GM12878 (cell line): ENCODE measurements at regions not wholly inside any gene's neighbourhood (a gene's known extent, or its start where the extent isn't known, plus 50 kb on each side); places are given as distances from the start of the nearest gene placed in this dataset.

ENCODE experiments used
- ATAC-seq: fragments of 200-7000 bp; cut with Tn5 transposase; 3 replicates; pipeline ENCODE4 v1.9.1; 2020; ENCODE audit warnings: mild to moderate bottlenecking, moderate library complexity
- BruUV-seq: library from RNA; stranded (reverse); fragments of 400-500 nt; replicated peaks from 2 replicates; lab custom pipeline; 2021; lab: Mats Ljungman, UMichigan
- CTCF ChIA-PET: fragments of 300-600 bp; sonication (Branson Sonifier 250); formaldehyde crosslinking; extraction: SDS; loops from one replicate; lab custom pipeline; 2021; ENCODE audit warnings: inconsistent platforms; lab: Yijun Ruan, JAX
- POLR2A ChIA-PET: fragments of 350-600 bp; formaldehyde crosslinking; extraction: SDS; loops from one replicate; lab custom pipeline; 2021; ENCODE audit warnings: inconsistent platforms; lab: Charles Lee
- RAD21 ChIA-PET: fragments of 300-600 bp; sonication (Branson Sonifier 250); formaldehyde crosslinking; loops from one replicate; lab custom pipeline; 2023; ENCODE audit warnings: antibody characterized with exemption; ENCODE audit not compliant: unreplicated experiment; lab: Charles Lee
- SMC1A ChIA-PET: fragments of 300-600 bp; sonication (Branson Sonifier 250); formaldehyde crosslinking; loops from one replicate; lab custom pipeline; 2023; ENCODE audit not compliant: unreplicated experiment, uncharacterized antibody; lab: Charles Lee
- DNase-seq: peaks from one replicate; pipeline ENCODE4 v3.0.0-alpha.2; 2011; ENCODE audit warnings: low read depth, low spot score
- FAIRE-seq: peaks from 3 replicates; lab custom pipeline; 2011; peaks lifted over from hg19 to GRCh38; lab: Jason Lieb, UNC
- H2AFZ ChIP-seq: 2 replicates; pipeline ENCODE4 v1.6.0; 2011; ENCODE audit warnings: low read depth, low read length, control low read depth; ENCODE audit not compliant: control insufficient read depth
- H3K27ac ChIP-seq: 2 replicates; pipeline ENCODE4 v1.5.1; 2011; ENCODE audit warnings: control low read depth; ENCODE audit not compliant: control insufficient read depth, insufficient read depth
- H3K27me3 ChIP-seq, 2 experiments: replicated peaks in 1 of 2; 2 replicates each; pipeline versions ENCODE4 v1.6.0 to v1.6.1; 2011; ENCODE audit warnings: low read length in 1 of 2; ENCODE audit not compliant: control insufficient read depth in 2 of 2, insufficient read depth in 2 of 2
- H3K36me3 ChIP-seq, 2 experiments: 2 replicates each; pipeline ENCODE4 v1.5.1; 2011; ENCODE audit warnings: low read length in 1 of 2; ENCODE audit not compliant: control insufficient read depth in 2 of 2, insufficient read depth in 2 of 2
- H3K4me1 ChIP-seq: 2 replicates; pipeline ENCODE4 v1.6.1; 2011; ENCODE audit warnings: mild to moderate bottlenecking, low read length, moderate library complexity, mixed read lengths; ENCODE audit not compliant: control insufficient read depth, insufficient read depth
- H3K4me2 ChIP-seq: 2 replicates; pipeline ENCODE4 v1.6.0; 2011; ENCODE audit warnings: control low read depth; ENCODE audit not compliant: control insufficient read depth, insufficient read depth
- H3K4me3 ChIP-seq: fragments of 200-600 bp; sonication (generic); 2 replicates; pipeline ENCODE4 v1.5.1; 2016
- H3K79me2 ChIP-seq: 2 replicates; pipeline ENCODE4 v1.6.0; 2011; ENCODE audit warnings: low read length; ENCODE audit not compliant: control insufficient read depth, insufficient read depth
- H3K9ac ChIP-seq: 2 replicates; pipeline ENCODE4 v1.8.0; 2011; ENCODE audit warnings: low read length, control low read depth, mixed read lengths; ENCODE audit not compliant: control insufficient read depth, insufficient read depth
- H3K9me3 ChIP-seq: replicated peaks from 3 replicates; pipeline ENCODE4 v1.5.1; 2011; ENCODE audit warnings: mild to moderate bottlenecking, low read length; ENCODE audit not compliant: control insufficient read depth, insufficient read depth
- H4K20me1 ChIP-seq: 2 replicates; pipeline ENCODE4 v1.6.0; 2011; ENCODE audit not compliant: control insufficient read depth, insufficient read depth
- BHLHE40 ChIP-seq, 2 experiments: fragments of 450-650 bp in 1 of 2; IDR thresholded peaks; 2 replicates each; pipeline ENCODE4 v1.6.1; 2011 to 2017; ENCODE audit warnings: low read depth in 2 of 2, borderline replicate concordance in 1 of 2, improper control_type of control experiment in 1 of 2, low read length in 1 of 2, mild to moderate bottlenecking in 1 of 2
- CEBPB ChIP-seq, 2 experiments: fragments of 150-350 bp in 1 of 2; IDR thresholded peaks; 2 replicates each; pipeline ENCODE4 v1.6.1; 2012 to 2014; ENCODE audit warnings: low read depth in 2 of 2, low read length in 2 of 2, borderline replicate concordance in 1 of 2, inconsistent platforms in 1 of 2
- CEBPZ ChIP-seq: fragments of 150-350 bp; IDR thresholded peaks from 2 replicates; pipeline ENCODE4 v1.6.1; 2016; ENCODE audit warnings: low read depth, low read length
- CREB1 ChIP-seq: IDR thresholded peaks from 2 replicates; pipeline ENCODE4 v1.6.1; 2012; ENCODE audit warnings: low read depth, mild to moderate bottlenecking, inconsistent platforms
- FOXM1 ChIP-seq: IDR thresholded peaks from 2 replicates; pipeline ENCODE4 v1.6.1; 2012; ENCODE audit warnings: low read depth, mild to moderate bottlenecking, inconsistent platforms, low read length, moderate library complexity
- JUNB ChIP-seq: IDR thresholded peaks from 2 replicates; pipeline ENCODE4 v1.6.1; 2016; ENCODE audit warnings: antibody characterized with exemption, mild to moderate bottlenecking
- JUND ChIP-seq: IDR thresholded peaks from 2 replicates; pipeline ENCODE4 v1.6.1; 2012; ENCODE audit warnings: low read depth, mild to moderate bottlenecking, low read length, improper control_type of control experiment, moderate library complexity
- KAT2A ChIP-seq: conservative IDR thresholded peaks from 2 replicates; pipeline ENCODE4 v1.6.1; 2011; ENCODE audit warnings: low read depth, low read length; ENCODE audit not compliant: control insufficient read depth
- MEF2A ChIP-seq: IDR thresholded peaks from 2 replicates; pipeline ENCODE4 v1.6.1; 2011; ENCODE audit warnings: low read depth, mild to moderate bottlenecking, low read length, moderate library complexity; ENCODE audit not compliant: insufficient read depth
- MXI1 ChIP-seq: fragments of 150-350 bp; IDR thresholded peaks from 2 replicates; pipeline ENCODE4 v1.6.1; 2011; ENCODE audit warnings: low read depth, mild to moderate bottlenecking, inconsistent platforms, low read length, improper control_type of control experiment
- MYB ChIP-seq: fragments of 150-350 bp; IDR thresholded peaks from 2 replicates; pipeline ENCODE4 v1.6.1; 2014; ENCODE audit warnings: mild to moderate bottlenecking, low read depth, low read length, borderline replicate concordance
- PML ChIP-seq: IDR thresholded peaks from 2 replicates; pipeline ENCODE4 v1.6.1; 2012; ENCODE audit warnings: low read length, inconsistent platforms
- SKIL ChIP-seq: fragments of 450-650 bp; IDR thresholded peaks from 2 replicates; pipeline ENCODE4 v1.6.1; 2017; ENCODE audit warnings: mild to moderate bottlenecking, low read depth, inconsistent platforms; ENCODE audit not compliant: poor library complexity, severe bottlenecking
- SREBF1 ChIP-seq: IDR thresholded peaks from 2 replicates; pipeline ENCODE4 v1.6.1; 2012; ENCODE audit warnings: mild to moderate bottlenecking, low read length
- TBL1XR1 ChIP-seq: IDR thresholded peaks from 2 replicates; pipeline ENCODE4 v1.6.1; 2012; ENCODE audit warnings: low read depth, low read length, improper control_type of control experiment
- ZBTB4 ChIP-seq: fragments of 450-650 bp; formaldehyde crosslinking; IDR thresholded peaks from 2 replicates; pipeline ENCODE4 v1.4.0; 2022; ENCODE audit warnings: mild to moderate bottlenecking, moderate library complexity
- ZNF384 ChIP-seq: IDR thresholded peaks from 2 replicates; pipeline ENCODE4 v1.6.1; 2012; ENCODE audit warnings: low read depth, mild to moderate bottlenecking, low read length, improper control_type of control experiment, borderline replicate concordance
- WGBS: methylation state at CpG from one replicate; pipeline ENCODE4 v1.1.6; 2016; ENCODE audit warnings: low lambda C conversion rate; ENCODE audit not compliant: insufficient replicate concordance, insufficient coverage; ENCODE audit errors: missing lambda C conversion rate; 5-methylcytosine and 5-hydroxymethylcytosine counted together
- in situ Hi-C: fragments of 300-500 bp; cut with MboI; formaldehyde crosslinking; loops from 9 replicates; pipeline ENCODE4 v1.14.3; 2018; ENCODE audit warnings: mixed read lengths
- intact Hi-C: fragments of 100-400 bp; cut with micrococcal nuclease; formaldehyde crosslinking; loops from one replicate; pipeline ENCODE4 v1.14.2; 2022; ENCODE audit not compliant: unreplicated experiment

- Histone ChIP-seq H3K79me2 (no peaks in the 10 kb centered on the region), H3K9ac (no peak overlapping the region), H3K27ac (no peak overlapping the region), H3K4me2 (no peak overlapping the region), H3K27me3 (no peaks in the 10 kb centered on the region), H3K4me3 (no peak overlapping the region), H3K36me3 (no peaks in the 10 kb centered on the region), H2AFZ (no peak overlapping the region), H3K4me1 (no peaks in the 10 kb centered on the region), H4K20me1 (no peaks in the 10 kb centered on the region), H3K9me3 (no peaks in the 10 kb centered on the region; the same call in 2 of the 3 replicates)
- FAIRE-seq (no peak), ATAC-seq (no peak), DNase-seq (no peak)
- ChIA-PET RAD21 (no interaction called here), SMC1A (no interaction called here), CTCF (no interaction called here), POLR2A (no interaction called here)
- intact Hi-C loops (no loop called here), in situ Hi-C loops (no loop called here)
- WGBS, result 9% methylated on average over 3 of the region's 3 CpGs
- BruUV-seq, result no TSS peak
- TF ChIP-seq BHLHE40 (IDR thresholded peaks at IDR 0.05; ENCODE audit: borderline replicate concordance in 1 of 2, low read depth in 2 of 2, low read length in 1 of 2), result no peak
- no peak for TF ChIP-seq TBL1XR1
- TF ChIP-seq CEBPB (IDR thresholded peaks at IDR 0.05; ENCODE audit: borderline replicate concordance in 1 of 2, low read depth in 2 of 2, low read length in 2 of 2), result no peak
- no peak for TF ChIP-seq CEBPZ
- no peak for TF ChIP-seq SKIL
- no peak for TF ChIP-seq JUNB
- TF ChIP-seq MEF2A, result no peak
- no peak for TF ChIP-seq ZNF384
- TF ChIP-seq FOXM1, result no peak
- TF ChIP-seq KAT2A, result no peak
- TF ChIP-seq JUND, result no peak
- no peak for TF ChIP-seq SREBF1
- no peak for TF ChIP-seq ZBTB4 (CRISPR knock-in tag)
- no peak for TF ChIP-seq PML
- no peak for TF ChIP-seq MXI1
- TF ChIP-seq CREB1, result no peak
- TF ChIP-seq MYB, result no peak
Measured at GRCh38 chr15:92538115-92538514, 117.5 kb downstream of the FAM174B start.
